Calu3 (cell line): ENCODE measurements at regions not wholly inside any gene's neighbourhood (a gene's known extent, or its start where the extent isn't known, plus 50 kb on each side); places are given as distances from the start of the nearest gene placed in this dataset.

Experiments
- BruUV-seq: library from RNA; stranded (reverse); fragments of 400-500 nt; replicated peaks from 2 replicates; lab custom pipeline; 2021; lab: Mats Ljungman, UMichigan
- CTCF ChIA-PET: fragments of 300-600 bp; sonication (Branson Sonifier 250); formaldehyde crosslinking; loops from one replicate; lab custom pipeline; 2022; ENCODE audit warnings: antibody characterized with exemption; lab: Charles Lee
- DNase-seq: peaks from one replicate; pipeline ENCODE4 v3.0.0; 2022
- H3K27ac Mint-ChIP-seq: one replicate; pipeline ENCODE4 v1.8.0; 2022; ENCODE audit warnings: mixed read lengths; ENCODE audit not compliant: unreplicated experiment
- H3K27me3 Mint-ChIP-seq: one replicate; pipeline ENCODE4 v1.8.0; 2022; ENCODE audit warnings: mixed read lengths; ENCODE audit not compliant: unreplicated experiment
- H3K36me3 Mint-ChIP-seq: one replicate; pipeline ENCODE4 v1.8.0; 2022; ENCODE audit warnings: mild to moderate bottlenecking, moderate library complexity, mixed read lengths; ENCODE audit not compliant: insufficient read depth, unreplicated experiment
- H3K4me1 Mint-ChIP-seq: one replicate; pipeline ENCODE4 v1.8.0; 2022; ENCODE audit warnings: mild to moderate bottlenecking, low read depth, mixed read lengths; ENCODE audit not compliant: unreplicated experiment
- H3K4me3 Mint-ChIP-seq: one replicate; pipeline ENCODE4 v1.8.0; 2022; ENCODE audit warnings: mild to moderate bottlenecking, low read depth, moderate library complexity, mixed read lengths; ENCODE audit not compliant: unreplicated experiment
- H3K9me3 Mint-ChIP-seq: one replicate; pipeline ENCODE4 v1.8.0; 2022; ENCODE audit warnings: low read depth, mixed read lengths; ENCODE audit not compliant: unreplicated experiment
- CTCF ChIP-seq: fragments of 200-600 bp; IDR thresholded peaks from one replicate; pipeline ENCODE4 v1.8.0; 2022; ENCODE audit warnings: antibody characterized with exemption; ENCODE audit not compliant: unreplicated experiment
- intact Hi-C: fragments of 100-400 bp; cut with micrococcal nuclease; formaldehyde crosslinking; loops from one replicate; pipeline ENCODE4 v1.10.0; 2022; ENCODE audit not compliant: unreplicated experiment

DNA sequence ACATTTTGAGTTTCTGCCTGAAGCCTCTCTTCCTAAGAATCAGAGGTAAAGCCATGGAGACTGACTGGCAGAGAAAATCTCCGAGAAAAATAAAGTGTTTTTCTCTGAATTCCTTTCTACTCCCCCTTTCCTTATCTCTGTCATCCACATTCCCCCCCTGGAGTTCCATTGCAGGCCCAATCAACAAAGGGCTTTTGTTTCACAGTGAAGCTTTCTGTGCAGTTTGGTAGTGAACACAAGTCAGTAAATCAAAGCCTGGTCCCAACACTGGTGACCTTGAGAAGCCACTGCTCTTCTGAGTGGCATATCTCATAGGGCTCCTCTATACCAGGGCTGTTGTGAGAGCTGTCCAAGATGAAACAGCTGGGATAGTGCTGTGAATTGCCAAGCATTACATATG, 228.4 kb downstream of the SEC16B start:
- Mint-ChIP-seq H3K4me3 (no peak overlapping the region), H3K4me1 (no peaks in the 10 kb centered on the region), H3K9me3 (no peaks in the 10 kb centered on the region), H3K27me3 (peaks cover 25% of the 10 kb centered on the region), H3K36me3 (no peaks in the 10 kb centered on the region), H3K27ac (no peak overlapping the region)
- intact Hi-C loops: no loop called here
- BruUV-seq: no TSS peak
- TF ChIP-seq CTCF: no peak
- no peak for DNase-seq
- CTCF ChIA-PET: no interaction called here

DNA sequence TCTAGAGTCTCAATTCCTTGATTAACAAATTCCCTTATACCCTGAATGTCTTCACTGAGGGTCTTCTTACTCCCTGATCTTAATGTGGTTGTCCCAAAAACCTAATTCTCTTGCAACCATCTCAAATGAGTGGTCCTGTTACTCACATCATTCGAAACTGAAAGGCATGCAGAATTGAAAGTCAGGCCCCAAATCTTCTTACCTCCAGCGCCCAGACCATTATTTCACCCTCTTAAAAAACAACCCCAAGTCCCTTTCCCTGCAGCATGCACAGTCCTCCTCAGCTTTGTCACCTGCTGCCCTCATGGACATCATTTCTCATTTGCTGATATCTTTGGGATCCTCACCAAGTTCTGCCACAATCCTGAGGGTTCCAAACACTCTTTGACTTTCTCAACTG, 230.1 kb downstream of the SEC16B start:
- H3K4me1 Mint-ChIP-seq: no peaks in the 10 kb centered on the region
- TF ChIP-seq CTCF: no peak
- H3K4me3 Mint-ChIP-seq: no peak overlapping the region
- DNase-seq: no peak
- H3K9me3 Mint-ChIP-seq: no peaks in the 10 kb centered on the region
- H3K27me3 Mint-ChIP-seq: peaks cover 10% of the 10 kb centered on the region
- no TSS peak for BruUV-seq
- H3K27ac Mint-ChIP-seq: no peak overlapping the region
- no peaks in the 10 kb centered on the region for H3K36me3 Mint-ChIP-seq
- CTCF ChIA-PET: no interaction called here
- intact Hi-C loops: no loop called here

DNA sequence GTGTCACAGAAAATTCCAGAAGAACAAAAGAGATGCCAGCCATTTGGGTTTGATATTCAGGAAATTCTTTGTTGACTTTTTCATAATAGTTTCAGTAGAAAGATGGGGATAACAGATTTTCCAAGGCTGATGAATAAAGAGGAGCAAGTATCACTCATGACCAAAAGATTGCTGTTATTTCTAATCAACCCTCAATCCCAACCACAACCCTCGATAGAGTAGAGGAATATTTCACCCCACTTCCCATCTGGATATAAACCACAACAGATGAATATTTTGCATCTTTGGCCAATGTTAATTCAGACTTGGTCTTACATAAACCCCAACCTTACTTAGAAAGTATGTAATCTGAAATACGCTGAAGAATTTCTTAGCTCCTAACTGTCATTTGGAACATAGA, 232.4 kb downstream of the SEC16B start:
- H3K36me3 Mint-ChIP-seq: no peaks in the 10 kb centered on the region
- H3K27ac Mint-ChIP-seq: no peak overlapping the region
- intact Hi-C loops: no loop called here
- CTCF ChIA-PET: no interaction called here
- TF ChIP-seq CTCF: no peak
- DNase-seq: no peak
- no peak overlapping the region for H3K4me3 Mint-ChIP-seq
- BruUV-seq: no TSS peak
- no peaks in the 10 kb centered on the region for H3K4me1 Mint-ChIP-seq
- H3K9me3 Mint-ChIP-seq: no peaks in the 10 kb centered on the region
- no peaks in the 10 kb centered on the region for H3K27me3 Mint-ChIP-seq

GRCh38 chr1:177732178-177732577, 237.7 kb downstream of the SEC16B start:
- Mint-ChIP-seq H3K9me3 (no peaks in the 10 kb centered on the region), H3K27me3 (no peaks in the 10 kb centered on the region), H3K4me3 (no peak overlapping the region), H3K27ac (no peak overlapping the region), H3K36me3 (no peaks in the 10 kb centered on the region), H3K4me1 (no peaks in the 10 kb centered on the region)
- TF ChIP-seq CTCF: no peak
- no peak for DNase-seq
- intact Hi-C loops: no loop called here
- no TSS peak for BruUV-seq
- CTCF ChIA-PET: no interaction called here

GRCh38 chr1:177729646-177730045, 240.2 kb downstream of the SEC16B start:
- H3K36me3 Mint-ChIP-seq: no peaks in the 10 kb centered on the region
- BruUV-seq: no TSS peak
- CTCF ChIA-PET: no interaction called here
- H3K27me3 Mint-ChIP-seq: no peaks in the 10 kb centered on the region
- H3K4me1 Mint-ChIP-seq: no peaks in the 10 kb centered on the region
- TF ChIP-seq CTCF: no peak
- no peak for DNase-seq
- H3K4me3 Mint-ChIP-seq: no peak overlapping the region
- H3K27ac Mint-ChIP-seq: no peak overlapping the region
- intact Hi-C loops: no loop called here
- H3K9me3 Mint-ChIP-seq: no peaks in the 10 kb centered on the region
